ENCODE measurements at regions not wholly inside any gene's neighbourhood (a gene's known extent, or its start where the extent isn't known, plus 50 kb on each side); places are given as distances from the start of the nearest gene placed in this dataset.

DNA sequence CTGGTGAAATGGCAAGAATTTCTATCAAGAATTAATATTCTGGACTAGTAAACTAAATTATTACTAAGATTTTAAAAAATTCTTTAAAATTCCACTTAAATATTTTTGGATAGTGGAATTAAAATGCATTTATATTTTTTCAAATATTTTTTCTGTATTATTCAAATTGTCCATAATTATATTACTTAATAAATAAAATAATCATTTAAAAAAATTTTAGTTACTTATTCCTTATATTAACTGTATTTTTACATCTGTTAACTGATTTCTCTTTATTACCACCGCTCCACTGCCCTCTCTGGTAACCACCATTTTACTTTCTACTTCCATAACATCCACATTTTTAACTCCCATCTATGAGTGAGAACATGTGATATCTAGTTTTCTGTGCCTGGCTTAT is 828.4 kb downstream of the VGLL3 start:
- Histone ChIP-seq H3K27ac (ENCODE audit: low read depth, low read length) (no peak overlapping the region), H3K9me3 (ENCODE audit: control insufficient read depth in 2 of 3, low read length in 3 of 3) (no peaks in the 10 kb centered on the region), H3K4me1 (ENCODE audit: control insufficient read depth in 2 of 2, insufficient read depth in 2 of 2, low read length in 2 of 2) (no peaks in the 10 kb centered on the region), H3K4me3 (ENCODE audit: low read length) (no peak overlapping the region), H3K27me3 (ENCODE audit: control insufficient read depth in 2 of 2, insufficient read depth in 2 of 2, low read length in 2 of 2) (no peaks in the 10 kb centered on the region), H3K36me3 (ENCODE audit: control insufficient read depth in 2 of 3, insufficient read depth in 3 of 3, low read length in 3 of 3) (no peaks in the 10 kb centered on the region)
- no peaks in the 10 kb centered on the region for H3K4me1 Mint-ChIP-seq
- no peaks in the 10 kb centered on the region for H3K27me3 Mint-ChIP-seq
- ATAC-seq: no peak
- no peaks in the 10 kb centered on the region for H3K36me3 Mint-ChIP-seq
- intact Hi-C loops (cut with micrococcal nuclease): no loop called here
- CTCF ChIA-PET: no interaction called here
- POLR2A ChIA-PET: no interaction called here
- H3K4me3 Mint-ChIP-seq: no peak overlapping the region
- peaks cover 0 to 10% (median 3%) of the 10 kb centered on the region in 11 donors for H3K9me3 Mint-ChIP-seq
- no peak for DNase-seq
- H3K27ac Mint-ChIP-seq: no peak overlapping the region

DNA sequence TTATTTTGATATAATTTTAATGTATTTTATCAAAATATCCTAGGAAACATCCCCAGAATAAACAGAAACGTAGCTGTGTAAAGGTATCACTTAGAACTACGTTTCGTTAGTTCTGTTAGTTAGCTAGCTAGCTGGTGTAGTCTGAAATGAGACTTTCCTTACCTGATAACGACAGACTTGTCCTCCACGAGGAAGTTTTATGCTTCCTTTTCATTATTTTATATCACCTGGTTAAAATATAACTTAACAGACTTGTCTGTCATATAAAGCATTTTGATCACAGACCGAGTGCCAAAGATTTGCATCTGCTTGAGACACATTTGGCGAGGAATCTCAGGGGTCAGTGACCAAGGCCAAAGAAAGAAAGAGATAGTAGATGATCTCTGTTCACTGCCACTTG is 829.5 kb downstream of the VGLL3 start:
- H3K4me3 ChIP-seq (ENCODE audit: low read length): no peak overlapping the region
- H3K27me3 Mint-ChIP-seq: no peaks in the 10 kb centered on the region
- H3K36me3 Mint-ChIP-seq: no peaks in the 10 kb centered on the region
- ChIA-PET POLR2A (no interaction called here), CTCF (no interaction called here)
- H3K36me3 ChIP-seq (ENCODE audit: control insufficient read depth in 2 of 3, insufficient read depth in 3 of 3, low read length in 3 of 3): no peaks in the 10 kb centered on the region
- H3K4me1 ChIP-seq (ENCODE audit: control insufficient read depth in 2 of 2, insufficient read depth in 2 of 2, low read length in 2 of 2): no peaks in the 10 kb centered on the region
- no peaks in the 10 kb centered on the region for H3K4me1 Mint-ChIP-seq
- no peak overlapping the region for H3K4me3 Mint-ChIP-seq
- no peak for ATAC-seq
- no peaks in the 10 kb centered on the region for H3K9me3 ChIP-seq (ENCODE audit: control insufficient read depth in 2 of 3, low read length in 3 of 3)
- peaks cover 0 to 10% (median 4%) of the 10 kb centered on the region in 11 donors for H3K9me3 Mint-ChIP-seq
- H3K27me3 ChIP-seq (ENCODE audit: control insufficient read depth in 2 of 2, insufficient read depth in 2 of 2, low read length in 2 of 2): no peaks in the 10 kb centered on the region
- no peak overlapping the region for H3K27ac ChIP-seq (ENCODE audit: low read depth, low read length)
- no peak for DNase-seq
- H3K27ac Mint-ChIP-seq: no peak overlapping the region
- intact Hi-C loops (cut with micrococcal nuclease): no loop called here

DNA sequence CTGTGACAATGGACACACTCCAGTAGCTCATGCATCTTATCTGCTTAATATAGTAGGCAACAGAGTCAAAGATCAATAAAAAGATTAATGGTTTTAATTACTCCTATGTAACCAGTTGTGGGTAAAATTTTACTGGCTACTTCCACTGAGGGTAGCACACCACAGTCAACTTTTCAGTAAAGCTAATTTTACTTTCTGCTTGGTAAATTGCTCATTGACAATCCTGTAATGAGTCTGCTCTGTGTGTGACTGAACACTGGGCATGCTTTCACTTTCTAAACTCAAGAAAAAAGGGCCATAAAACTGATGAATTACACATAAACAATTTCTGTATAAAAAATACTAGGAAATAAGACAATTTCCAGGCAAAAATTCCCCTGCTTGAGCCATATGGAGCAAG is 838.3 kb downstream of the VGLL3 start:
- Histone ChIP-seq H3K9me3 (ENCODE audit: control insufficient read depth in 2 of 3, low read length in 3 of 3) (no peaks in the 10 kb centered on the region), H3K4me3 (ENCODE audit: low read length) (no peak overlapping the region), H3K27me3 (ENCODE audit: control insufficient read depth in 2 of 2, insufficient read depth in 2 of 2, low read length in 2 of 2) (no peaks in the 10 kb centered on the region), H3K4me1 (ENCODE audit: control insufficient read depth in 2 of 2, insufficient read depth in 2 of 2, low read length in 2 of 2) (no peaks in the 10 kb centered on the region), H3K36me3 (ENCODE audit: control insufficient read depth in 2 of 3, insufficient read depth in 3 of 3, low read length in 3 of 3) (no peaks in the 10 kb centered on the region), H3K27ac (ENCODE audit: low read depth, low read length) (no peak overlapping the region)
- CTCF ChIA-PET: no interaction called here
- DNase-seq (no peak), ATAC-seq (no peak)
- Mint-ChIP-seq H3K4me3 (no peak overlapping the region), H3K27ac (no peak overlapping the region), H3K27me3 (no peaks in the 10 kb centered on the region), H3K9me3 (peaks cover 0 to 14% (median 3%) of the 10 kb centered on the region in 11 donors), H3K36me3 (no peaks in the 10 kb centered on the region), H3K4me1 (no peaks in the 10 kb centered on the region)
- intact Hi-C loops (cut with micrococcal nuclease): no loop called here
- POLR2A ChIA-PET: no interaction called here

DNA sequence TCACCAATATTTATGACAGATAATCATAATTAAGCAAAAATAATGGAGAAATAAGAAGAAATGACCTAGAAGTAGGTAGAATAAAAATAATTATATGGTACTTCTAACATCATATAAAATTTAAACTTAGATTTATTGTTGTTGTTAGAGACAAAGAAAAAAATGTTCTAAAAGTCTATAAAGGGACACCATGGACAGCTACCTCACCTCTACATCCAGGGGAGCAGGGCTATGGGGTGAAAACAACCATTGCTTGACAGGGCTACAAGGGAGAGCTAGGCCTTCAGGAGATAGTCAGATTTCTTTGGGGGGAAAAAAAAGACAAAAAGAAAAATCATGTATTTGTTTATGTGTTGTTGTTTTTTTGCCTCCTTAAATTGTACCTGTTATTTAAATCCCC is 841.9 kb downstream of the VGLL3 start:
- no peaks in the 10 kb centered on the region for H3K36me3 ChIP-seq (ENCODE audit: control insufficient read depth in 2 of 3, insufficient read depth in 3 of 3, low read length in 3 of 3)
- peaks cover 0 to 18% (median 4%) of the 10 kb centered on the region in 11 donors for H3K9me3 Mint-ChIP-seq
- H3K4me3 ChIP-seq (ENCODE audit: low read length): no peak overlapping the region
- POLR2A ChIA-PET: no interaction called here
- ATAC-seq: no peak
- H3K27me3 ChIP-seq (ENCODE audit: control insufficient read depth in 2 of 2, insufficient read depth in 2 of 2, low read length in 2 of 2): no peaks in the 10 kb centered on the region
- no peak overlapping the region for H3K4me3 Mint-ChIP-seq
- H3K9me3 ChIP-seq (ENCODE audit: control insufficient read depth in 2 of 3, low read length in 3 of 3): no peaks in the 10 kb centered on the region
- H3K36me3 Mint-ChIP-seq: no peaks in the 10 kb centered on the region
- no peaks in the 10 kb centered on the region for H3K4me1 ChIP-seq (ENCODE audit: control insufficient read depth in 2 of 2, insufficient read depth in 2 of 2, low read length in 2 of 2)
- intact Hi-C loops (cut with micrococcal nuclease): no loop called here
- H3K27ac ChIP-seq (ENCODE audit: low read depth, low read length): no peak overlapping the region
- H3K27me3 Mint-ChIP-seq: no peaks in the 10 kb centered on the region
- CTCF ChIA-PET: interaction anchor here (0.6 to 1.1 kb wide), 2 partner anchors 11 to 758 kb away, joined by 3 read pairs; no protein-coding TSS in a partner anchor
- no peak for DNase-seq
- no peaks in the 10 kb centered on the region for H3K4me1 Mint-ChIP-seq
- H3K27ac Mint-ChIP-seq: no peak overlapping the region

DNA sequence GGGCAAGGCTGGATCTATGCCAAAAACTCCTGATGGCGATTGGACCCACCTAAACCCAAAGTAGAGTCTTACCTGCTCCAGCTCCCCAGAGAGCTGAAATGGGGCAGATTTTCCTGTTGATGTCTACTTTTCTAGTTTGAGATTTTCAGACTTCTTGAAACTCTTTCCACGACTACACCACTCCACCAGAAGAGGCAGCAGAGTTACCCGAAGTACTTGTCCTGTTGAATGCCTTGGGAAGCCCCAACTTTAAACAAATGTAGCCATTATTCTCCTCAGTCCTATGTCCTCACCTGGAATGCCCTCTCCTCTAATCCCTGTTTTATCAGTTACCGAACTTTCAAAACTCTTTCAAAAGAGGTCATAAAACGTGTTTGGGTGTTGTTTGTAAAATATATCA is 843.8 kb downstream of the VGLL3 start:
- ChIA-PET CTCF (no interaction called here), POLR2A (no interaction called here)
- Histone ChIP-seq H3K27ac (ENCODE audit: low read depth, low read length) (no peak overlapping the region), H3K36me3 (ENCODE audit: control insufficient read depth in 2 of 3, insufficient read depth in 3 of 3, low read length in 3 of 3) (no peaks in the 10 kb centered on the region), H3K4me3 (ENCODE audit: low read length) (no peak overlapping the region), H3K9me3 (ENCODE audit: control insufficient read depth in 2 of 3, low read length in 3 of 3) (no peaks in the 10 kb centered on the region), H3K4me1 (ENCODE audit: control insufficient read depth in 2 of 2, insufficient read depth in 2 of 2, low read length in 2 of 2) (no peaks in the 10 kb centered on the region), H3K27me3 (ENCODE audit: control insufficient read depth in 2 of 2, insufficient read depth in 2 of 2, low read length in 2 of 2) (no peaks in the 10 kb centered on the region)
- Mint-ChIP-seq H3K27ac (no peak overlapping the region), H3K4me3 (no peak overlapping the region), H3K9me3 (peaks cover 0 to 18% (median 4%) of the 10 kb centered on the region in 11 donors), H3K36me3 (no peaks in the 10 kb centered on the region), H3K27me3 (no peaks in the 10 kb centered on the region), H3K4me1 (no peaks in the 10 kb centered on the region)
- intact Hi-C loops (cut with micrococcal nuclease): no loop called here
- ATAC-seq: no peak
- no peak for DNase-seq

DNA sequence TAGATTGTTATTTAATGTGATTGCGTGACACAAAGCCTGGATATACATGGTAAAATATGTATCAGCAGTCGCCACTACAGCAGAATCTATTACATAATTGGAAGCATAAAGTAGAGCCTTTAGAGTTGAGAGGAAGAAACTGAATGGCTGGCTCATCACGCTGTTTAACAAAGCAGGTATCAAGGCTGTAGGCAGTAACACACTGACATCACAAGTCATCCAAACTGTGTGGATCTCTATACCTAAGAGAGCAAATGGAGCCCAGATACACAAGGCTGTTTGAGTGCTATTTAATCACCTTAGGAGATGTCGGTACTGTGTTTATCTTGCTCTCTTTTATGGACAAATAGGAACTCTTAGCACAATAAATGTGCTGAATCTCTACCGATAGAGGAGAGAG is 864.4 kb downstream of the VGLL3 start:
- DNase-seq: no peak
- Histone ChIP-seq H3K27me3 (ENCODE audit: control insufficient read depth in 2 of 2, insufficient read depth in 2 of 2, low read length in 2 of 2) (no peaks in the 10 kb centered on the region), H3K4me3 (ENCODE audit: low read length) (no peak overlapping the region), H3K9me3 (ENCODE audit: control insufficient read depth in 2 of 3, low read length in 3 of 3) (no peaks in the 10 kb centered on the region), H3K36me3 (ENCODE audit: control insufficient read depth in 2 of 3, insufficient read depth in 3 of 3, low read length in 3 of 3) (no peaks in the 10 kb centered on the region), H3K27ac (ENCODE audit: low read depth, low read length) (no peak overlapping the region), H3K4me1 (ENCODE audit: control insufficient read depth in 2 of 2, insufficient read depth in 2 of 2, low read length in 2 of 2) (no peaks in the 10 kb centered on the region)
- ChIA-PET CTCF (no interaction called here), POLR2A (no interaction called here)
- Mint-ChIP-seq H3K27me3 (no peaks in the 10 kb centered on the region), H3K9me3 (peaks cover 1 to 22% (median 9%) of the 10 kb centered on the region in 11 donors), H3K36me3 (no peaks in the 10 kb centered on the region), H3K27ac (no peak overlapping the region), H3K4me3 (no peak overlapping the region), H3K4me1 (no peaks in the 10 kb centered on the region)
- ATAC-seq: no peak
- intact Hi-C loops (cut with micrococcal nuclease): no loop called here
